ENCODE measurements at regions not wholly inside any gene's neighbourhood (a gene's known extent, or its start where the extent isn't known, plus 50 kb on each side); places are given as distances from the start of the nearest gene placed in this dataset.

DNA sequence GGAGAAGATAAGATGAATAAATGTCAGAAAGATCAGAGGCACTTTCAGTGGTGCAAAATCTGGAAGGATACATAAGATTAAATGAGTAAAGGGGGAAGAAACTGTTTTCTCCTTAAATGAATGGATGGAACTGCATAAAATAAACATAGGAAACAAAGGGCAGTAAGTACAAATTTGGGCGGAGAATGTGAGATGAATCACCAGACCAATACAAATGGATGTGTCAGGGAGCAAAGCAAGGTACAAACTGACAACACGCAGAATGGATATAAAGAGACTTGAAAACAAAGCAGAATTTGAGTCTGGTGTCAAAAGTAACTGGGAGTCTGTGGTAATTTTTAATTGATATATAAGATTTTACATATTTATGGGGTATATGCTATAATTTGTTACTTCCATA, 175.3 kb upstream of the PCDH18 start:
- ChIA-PET POLR2A (no interaction called here), CTCF (no interaction called here)
- H3K36me3 Mint-ChIP-seq, result peaks cover 7% of the 10 kb centered on the region; the same call in 1 of the 2 replicates
- ATAC-seq, result no peak
- no peak overlapping the region; the same call in 1 of the 2 replicates for H3K27ac Mint-ChIP-seq
- H3K9me3 Mint-ChIP-seq, result peaks cover 18% of the 10 kb centered on the region
- H3K27me3 Mint-ChIP-seq (ENCODE audit: low read depth), result no peaks in the 10 kb centered on the region
- no peak for DNase-seq (ENCODE audit: low spot score)
- H3K4me1 Mint-ChIP-seq, result peaks cover 11% of the 10 kb centered on the region
- TF ChIP-seq ZSCAN18 (CRISPR knock-in tag; IDR thresholded peaks at IDR 0.05) (no peak), FOXK1 (CRISPR knock-in tag; IDR thresholded peaks at IDR 0.05) (no peak), ZNF121 (CRISPR knock-in tag; IDR thresholded peaks at IDR 0.05) (no peak), ETV6 (CRISPR knock-in tag; IDR thresholded peaks at IDR 0.05) (no peak), USF1 (CRISPR knock-in tag; IDR thresholded peaks at IDR 0.05) (no peak), FOXJ3 (CRISPR knock-in tag; IDR thresholded peaks at IDR 0.05; ENCODE audit: borderline replicate concordance) (no peak), SMAD4 (CRISPR knock-in tag; IDR thresholded peaks at IDR 0.05) (no peak), PRRX2 (CRISPR knock-in tag; IDR thresholded peaks at IDR 0.05) (no peak)
- TF ChIP-seq, protein P1, sequence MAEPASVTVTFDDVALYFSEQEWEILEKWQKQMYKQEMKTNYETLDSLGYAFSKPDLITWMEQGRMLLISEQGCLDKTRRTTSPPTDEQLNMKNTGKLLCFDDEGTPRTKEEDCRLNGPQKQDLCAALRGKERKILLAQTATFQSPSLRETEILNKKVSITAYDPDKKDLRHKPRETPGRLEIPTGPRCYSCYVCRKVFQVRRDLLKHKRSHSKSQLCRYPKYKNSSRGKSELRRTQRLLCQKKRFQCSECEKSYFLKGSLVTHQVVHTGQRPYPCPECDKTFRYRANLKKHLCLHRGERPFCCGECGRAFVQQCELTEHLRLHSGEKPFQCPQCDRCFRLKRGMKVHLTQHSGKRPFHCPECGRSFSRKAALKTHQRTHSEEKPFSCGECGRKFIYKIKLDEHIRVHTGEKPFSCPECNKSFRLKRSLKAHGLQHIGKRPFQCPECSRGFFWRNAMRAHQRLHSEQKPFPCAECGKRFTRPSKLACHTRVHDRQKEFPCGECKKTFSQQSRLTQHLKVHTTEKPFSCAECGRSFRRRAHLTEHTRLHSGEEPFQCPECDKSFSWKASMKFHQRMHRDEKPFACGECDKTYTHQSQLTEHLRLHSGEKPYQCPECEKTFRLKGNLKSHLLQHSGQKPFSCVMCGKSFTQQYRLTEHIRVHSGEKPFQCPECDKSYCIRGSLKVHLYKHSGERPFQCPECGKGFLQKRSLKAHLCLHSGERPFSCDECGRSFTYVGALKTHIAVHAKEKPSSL (CRISPR knock-in tag; conservative IDR thresholded peaks at IDR 0.05), result no peak
- TF ChIP-seq, protein P2, sequence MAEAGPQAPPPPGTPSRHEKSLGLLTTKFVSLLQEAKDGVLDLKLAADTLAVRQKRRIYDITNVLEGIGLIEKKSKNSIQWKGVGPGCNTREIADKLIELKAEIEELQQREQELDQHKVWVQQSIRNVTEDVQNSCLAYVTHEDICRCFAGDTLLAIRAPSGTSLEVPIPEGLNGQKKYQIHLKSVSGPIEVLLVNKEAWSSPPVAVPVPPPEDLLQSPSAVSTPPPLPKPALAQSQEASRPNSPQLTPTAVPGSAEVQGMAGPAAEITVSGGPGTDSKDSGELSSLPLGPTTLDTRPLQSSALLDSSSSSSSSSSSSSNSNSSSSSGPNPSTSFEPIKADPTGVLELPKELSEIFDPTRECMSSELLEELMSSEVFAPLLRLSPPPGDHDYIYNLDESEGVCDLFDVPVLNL (CRISPR knock-in tag; IDR thresholded peaks at IDR 0.05; ENCODE audit: borderline replicate concordance, low read depth), result no peak
- TF ChIP-seq, protein P3, sequence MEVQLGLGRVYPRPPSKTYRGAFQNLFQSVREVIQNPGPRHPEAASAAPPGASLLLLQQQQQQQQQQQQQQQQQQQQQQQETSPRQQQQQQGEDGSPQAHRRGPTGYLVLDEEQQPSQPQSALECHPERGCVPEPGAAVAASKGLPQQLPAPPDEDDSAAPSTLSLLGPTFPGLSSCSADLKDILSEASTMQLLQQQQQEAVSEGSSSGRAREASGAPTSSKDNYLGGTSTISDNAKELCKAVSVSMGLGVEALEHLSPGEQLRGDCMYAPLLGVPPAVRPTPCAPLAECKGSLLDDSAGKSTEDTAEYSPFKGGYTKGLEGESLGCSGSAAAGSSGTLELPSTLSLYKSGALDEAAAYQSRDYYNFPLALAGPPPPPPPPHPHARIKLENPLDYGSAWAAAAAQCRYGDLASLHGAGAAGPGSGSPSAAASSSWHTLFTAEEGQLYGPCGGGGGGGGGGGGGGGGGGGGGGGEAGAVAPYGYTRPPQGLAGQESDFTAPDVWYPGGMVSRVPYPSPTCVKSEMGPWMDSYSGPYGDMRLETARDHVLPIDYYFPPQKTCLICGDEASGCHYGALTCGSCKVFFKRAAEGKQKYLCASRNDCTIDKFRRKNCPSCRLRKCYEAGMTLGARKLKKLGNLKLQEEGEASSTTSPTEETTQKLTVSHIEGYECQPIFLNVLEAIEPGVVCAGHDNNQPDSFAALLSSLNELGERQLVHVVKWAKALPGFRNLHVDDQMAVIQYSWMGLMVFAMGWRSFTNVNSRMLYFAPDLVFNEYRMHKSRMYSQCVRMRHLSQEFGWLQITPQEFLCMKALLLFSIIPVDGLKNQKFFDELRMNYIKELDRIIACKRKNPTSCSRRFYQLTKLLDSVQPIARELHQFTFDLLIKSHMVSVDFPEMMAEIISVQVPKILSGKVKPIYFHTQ (CRISPR knock-in tag; IDR thresholded peaks at IDR 0.05), result no peak
- no peak overlapping the region for H3K4me3 Mint-ChIP-seq

- CTCF ChIA-PET, result no interaction called here
- Mint-ChIP-seq H3K4me3 (no peak overlapping the region), H3K9me3 (peaks cover 14% of the 10 kb centered on the region), H3K27ac (no peak overlapping the region; the same call in 1 of the 2 replicates), H3K36me3 (peaks cover 7% of the 10 kb centered on the region; the same call in 1 of the 2 replicates), H3K27me3 (ENCODE audit: low read depth) (no peaks in the 10 kb centered on the region), H3K4me1 (peaks cover 8% of the 10 kb centered on the region)
- DNase-seq (ENCODE audit: low spot score) (no peak), ATAC-seq (no peak)
- POLR2A ChIA-PET, result no interaction called here
- TF ChIP-seq, protein P4, sequence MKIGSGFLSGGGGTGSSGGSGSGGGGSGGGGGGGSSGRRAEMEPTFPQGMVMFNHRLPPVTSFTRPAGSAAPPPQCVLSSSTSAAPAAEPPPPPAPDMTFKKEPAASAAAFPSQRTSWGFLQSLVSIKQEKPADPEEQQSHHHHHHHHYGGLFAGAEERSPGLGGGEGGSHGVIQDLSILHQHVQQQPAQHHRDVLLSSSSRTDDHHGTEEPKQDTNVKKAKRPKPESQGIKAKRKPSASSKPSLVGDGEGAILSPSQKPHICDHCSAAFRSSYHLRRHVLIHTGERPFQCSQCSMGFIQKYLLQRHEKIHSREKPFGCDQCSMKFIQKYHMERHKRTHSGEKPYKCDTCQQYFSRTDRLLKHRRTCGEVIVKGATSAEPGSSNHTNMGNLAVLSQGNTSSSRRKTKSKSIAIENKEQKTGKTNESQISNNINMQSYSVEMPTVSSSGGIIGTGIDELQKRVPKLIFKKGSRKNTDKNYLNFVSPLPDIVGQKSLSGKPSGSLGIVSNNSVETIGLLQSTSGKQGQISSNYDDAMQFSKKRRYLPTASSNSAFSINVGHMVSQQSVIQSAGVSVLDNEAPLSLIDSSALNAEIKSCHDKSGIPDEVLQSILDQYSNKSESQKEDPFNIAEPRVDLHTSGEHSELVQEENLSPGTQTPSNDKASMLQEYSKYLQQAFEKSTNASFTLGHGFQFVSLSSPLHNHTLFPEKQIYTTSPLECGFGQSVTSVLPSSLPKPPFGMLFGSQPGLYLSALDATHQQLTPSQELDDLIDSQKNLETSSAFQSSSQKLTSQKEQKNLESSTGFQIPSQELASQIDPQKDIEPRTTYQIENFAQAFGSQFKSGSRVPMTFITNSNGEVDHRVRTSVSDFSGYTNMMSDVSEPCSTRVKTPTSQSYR (CRISPR knock-in tag; IDR thresholded peaks at IDR 0.05), result no peak
- peak; percentile 16; the same call in 1 of the 2 replicates for TF ChIP-seq RORB (CRISPR knock-in tag; IDR thresholded peaks at IDR 0.05)
Observed at GRCh38 chr4:137707102-137707620, 174.9 kb upstream of the PCDH18 start.
